ENCODE measurements at regions not wholly inside any gene's neighbourhood (a gene's known extent, or its start where the extent isn't known, plus 50 kb on each side); places are given as distances from the start of the nearest gene placed in this dataset.
A peak's percentile ranks its signal among the peaks of the same experiment; 100 is the strongest.

DNA sequence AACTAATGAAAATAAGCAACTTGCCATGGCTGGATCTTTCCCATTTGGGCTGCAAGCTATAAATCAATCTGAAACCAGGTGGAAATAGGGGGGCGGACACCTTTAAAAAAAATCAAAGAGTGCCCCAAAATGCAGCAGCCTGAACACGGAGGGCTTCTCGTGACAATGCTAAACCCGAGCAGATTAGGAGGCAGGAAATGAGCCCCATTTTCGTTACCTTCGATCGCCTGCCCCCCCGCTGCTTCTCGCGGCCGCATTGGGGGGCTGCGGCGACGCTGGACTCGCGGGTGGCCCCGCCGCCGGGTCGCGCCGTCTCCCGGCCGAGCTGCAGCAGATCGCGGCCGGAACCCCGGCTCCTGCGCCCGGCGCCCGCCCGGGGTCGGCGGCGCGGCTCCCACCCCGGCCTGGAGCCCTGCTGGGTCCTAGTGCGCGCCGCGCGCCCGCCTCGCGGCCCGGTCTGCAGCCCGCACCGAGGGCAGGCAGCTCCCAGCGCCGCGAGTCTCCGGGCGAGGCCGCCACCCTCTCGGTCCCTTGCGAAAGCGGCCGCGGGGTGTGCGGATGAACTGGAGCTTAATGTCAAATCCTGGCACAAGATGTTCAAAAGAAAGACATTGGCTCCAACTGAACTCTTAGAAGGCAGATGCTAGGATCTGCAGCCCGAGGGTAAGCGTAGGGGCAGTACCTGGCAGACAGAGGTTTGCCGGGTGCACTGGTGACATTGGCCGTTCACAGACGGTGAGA, 201.9 kb upstream of the FOXN3 start:
- Histone ChIP-seq H3K4me1 (peaks cover 6 to 54% (median 39%) of the 10 kb centered on the region in 9 donors), H3K36me3 (no peaks in the 10 kb centered on the region), H3K27ac (peak overlapping the region; percentile 69 to 90 (median 82)), H3K9me3 (no peaks in the 10 kb centered on the region), H3K27me3 (no peaks in the 10 kb centered on the region), H3K4me3 (peak overlapping the region; percentile 58 to 88 (median 79))
- 0 to 1% methylated on average over 66 of the region's 66 CpGs for WGBS, 2 donors
- DNase-seq (peak; percentile 51 to 79), ATAC-seq (peak; percentile 75 to 97 (median 90))
- intact Hi-C loops (cut with DNase I) = loop anchor here in 6 of 10 donors (1.0 to 10.0 kb wide), 8 partner anchors 47 to 577 kb away; partner anchors contain the start of gene FOXN3 (in 5 of the 6)
- TF ChIP-seq, protein P1, sequence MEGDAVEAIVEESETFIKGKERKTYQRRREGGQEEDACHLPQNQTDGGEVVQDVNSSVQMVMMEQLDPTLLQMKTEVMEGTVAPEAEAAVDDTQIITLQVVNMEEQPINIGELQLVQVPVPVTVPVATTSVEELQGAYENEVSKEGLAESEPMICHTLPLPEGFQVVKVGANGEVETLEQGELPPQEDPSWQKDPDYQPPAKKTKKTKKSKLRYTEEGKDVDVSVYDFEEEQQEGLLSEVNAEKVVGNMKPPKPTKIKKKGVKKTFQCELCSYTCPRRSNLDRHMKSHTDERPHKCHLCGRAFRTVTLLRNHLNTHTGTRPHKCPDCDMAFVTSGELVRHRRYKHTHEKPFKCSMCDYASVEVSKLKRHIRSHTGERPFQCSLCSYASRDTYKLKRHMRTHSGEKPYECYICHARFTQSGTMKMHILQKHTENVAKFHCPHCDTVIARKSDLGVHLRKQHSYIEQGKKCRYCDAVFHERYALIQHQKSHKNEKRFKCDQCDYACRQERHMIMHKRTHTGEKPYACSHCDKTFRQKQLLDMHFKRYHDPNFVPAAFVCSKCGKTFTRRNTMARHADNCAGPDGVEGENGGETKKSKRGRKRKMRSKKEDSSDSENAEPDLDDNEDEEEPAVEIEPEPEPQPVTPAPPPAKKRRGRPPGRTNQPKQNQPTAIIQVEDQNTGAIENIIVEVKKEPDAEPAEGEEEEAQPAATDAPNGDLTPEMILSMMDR (IDR thresholded peaks at IDR 0.05) = no peak

- Histone ChIP-seq H3K27ac (peak overlapping the region; percentile 69 to 90 (median 82)), H3K4me3 (peak overlapping the region; percentile 58 to 88 (median 79)), H3K27me3 (no peaks in the 10 kb centered on the region), H3K36me3 (no peaks in the 10 kb centered on the region), H3K9me3 (no peaks in the 10 kb centered on the region), H3K4me1 (peaks cover 6 to 60% (median 43%) of the 10 kb centered on the region in 9 donors)
- TF ChIP-seq, protein P1 (IDR thresholded peaks at IDR 0.05) = no peak
- intact Hi-C loops (cut with DNase I) = loop anchor here in 6 of 10 donors (1.0 to 10.0 kb wide), 8 partner anchors 46 to 576 kb away; partner anchors contain the start of gene FOXN3 (in 5 of the 6)
- peak in 5 of 8 donors; percentile 26 to 53 (median 40) for ATAC-seq
- 0% methylated on average over 6 of the region's 6 CpGs for WGBS, 2 donors
- no peak for DNase-seq
Observed at GRCh38 chr14:89618330-89618708, 201.3 kb upstream of the FOXN3 start.

DNA sequence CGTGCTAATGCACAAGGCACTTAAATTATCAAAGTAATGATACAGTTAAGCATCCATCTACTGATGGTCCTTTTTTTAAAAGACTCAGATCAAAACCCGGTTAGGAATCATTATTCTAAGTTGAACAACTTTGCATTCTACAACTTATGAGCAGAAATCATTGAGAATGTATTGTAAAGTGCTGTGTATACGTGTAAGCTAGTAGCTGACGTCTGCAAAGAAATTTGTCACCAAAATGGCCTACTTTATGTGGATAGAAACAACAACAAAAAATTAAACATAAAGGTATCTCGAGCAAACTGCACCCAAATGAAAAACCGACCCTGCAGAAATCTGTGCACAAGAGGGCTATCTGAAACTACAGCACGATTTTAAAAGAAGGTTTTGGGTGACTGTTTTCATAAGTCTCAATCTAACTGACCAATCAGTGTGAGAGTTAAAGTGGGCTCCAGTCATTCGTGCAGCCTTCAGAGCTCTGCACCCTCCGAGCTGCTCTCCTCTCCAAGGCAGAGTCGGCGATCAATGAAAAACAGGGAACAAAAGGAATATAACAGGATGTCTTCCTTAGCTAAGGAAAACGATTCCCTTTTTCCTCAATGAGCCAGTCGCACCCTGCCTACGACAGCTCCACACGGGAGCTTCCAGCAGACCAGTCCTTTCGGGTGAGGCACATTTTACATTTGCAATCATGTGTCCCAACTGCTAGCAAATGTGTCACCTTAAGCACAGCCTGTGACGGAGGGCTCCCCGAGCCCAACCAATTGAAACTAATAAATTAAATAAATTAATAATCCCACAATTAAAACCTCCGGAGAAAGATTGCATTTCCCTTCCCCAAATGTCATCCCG, 200.7 kb upstream of the FOXN3 start:
- ATAC-seq = peak; percentile 31 to 81 (median 74)
- H3K27me3 ChIP-seq = no peaks in the 10 kb centered on the region
- no peaks in the 10 kb centered on the region for H3K36me3 ChIP-seq
- no peaks in the 10 kb centered on the region for H3K9me3 ChIP-seq
- H3K4me3 ChIP-seq = peak overlapping the region; percentile 58 to 88 (median 79)
- peaks cover 6 to 60% (median 43%) of the 10 kb centered on the region in 9 donors for H3K4me1 ChIP-seq
- intact Hi-C loops (cut with DNase I) = loop anchor here in 6 of 10 donors (1.0 to 10.0 kb wide), 8 partner anchors 45 to 575 kb away; partner anchors contain the start of gene FOXN3 (in 5 of the 6)
- TF ChIP-seq, protein P1 (IDR thresholded peaks at IDR 0.05) = no peak
- peak; percentile 13 to 36 for DNase-seq
- 1 to 2% methylated on average over 20 of the region's 20 CpGs for WGBS, 2 donors
- H3K27ac ChIP-seq = peak overlapping the region; percentile 69 to 90 (median 82)

- ATAC-seq (no peak), DNase-seq (no peak)
- Histone ChIP-seq H3K4me1 (peaks cover 6 to 60% (median 43%) of the 10 kb centered on the region in 9 donors), H3K36me3 (no peaks in the 10 kb centered on the region), H3K9me3 (no peaks in the 10 kb centered on the region), H3K27ac (peak overlapping the region in 9 of 10 donors; percentile 35 to 90 (median 83)), H3K4me3 (peak overlapping the region in 9 of 10 donors; percentile 58 to 88 (median 81)), H3K27me3 (no peaks in the 10 kb centered on the region)
- intact Hi-C loops (cut with DNase I) = loop anchor here in 5 of 10 donors (5.0 to 10.0 kb wide), 7 partner anchors 45 to 575 kb away; partner anchors contain the start of gene FOXN3 (in 5 of the 5)
- WGBS, 2 donors = 19 to 22% methylated on average over 5 of the region's 5 CpGs
- TF ChIP-seq, protein P1 (IDR thresholded peaks at IDR 0.05) = no peak
Observed at GRCh38 chr14:89616852-89617341, 199.9 kb upstream of the FOXN3 start.
